H9 (cell line): ENCODE measurements at regions not wholly inside any gene's neighbourhood (a gene's known extent, or its start where the extent isn't known, plus 50 kb on each side); places are given as distances from the start of the nearest gene placed in this dataset.
A peak's percentile ranks its signal among the peaks of the same experiment; 100 is the strongest.

Source experiments
- DNase-seq: peaks from one replicate; pipeline ENCODE4 v3.0.0-alpha.2; 2017
- H2AFZ ChIP-seq: one replicate; pipeline ENCODE4 v1.6.1; 2013; ENCODE audit warnings: mild to moderate bottlenecking, low read length, control low read depth, moderate library complexity
- H2AK5ac ChIP-seq: 2 replicates; pipeline ENCODE4 v1.6.1; 2013; ENCODE audit warnings: low read length, control low read depth, mixed read lengths; ENCODE audit not compliant: insufficient read length
- H2BK120ac ChIP-seq: one replicate; pipeline ENCODE4 v1.6.1; 2013; ENCODE audit warnings: low read depth, mild to moderate bottlenecking, low read length, control low read depth, inconsistent platforms; ENCODE audit not compliant: poor library complexity, severe bottlenecking
- H2BK12ac ChIP-seq: 2 replicates; pipeline ENCODE4 v1.6.1; 2013; ENCODE audit warnings: low read length, control low read depth, mixed read lengths, low read depth; ENCODE audit not compliant: insufficient read length
- H2BK15ac ChIP-seq: 2 replicates; pipeline ENCODE4 v1.6.1; 2013; ENCODE audit warnings: low read depth, low read length, control low read depth
- H2BK20ac ChIP-seq: one replicate; pipeline ENCODE4 v1.6.1; 2013; ENCODE audit warnings: low read depth, mild to moderate bottlenecking, low read length, control low read depth, inconsistent platforms; ENCODE audit not compliant: poor library complexity, severe bottlenecking
- H2BK5ac ChIP-seq: 2 replicates; pipeline ENCODE4 v1.6.1; 2013; ENCODE audit warnings: low read length, control low read depth, mixed read lengths; ENCODE audit not compliant: insufficient read length
- H3K14ac ChIP-seq: 2 replicates; pipeline ENCODE4 v1.6.1; 2013; ENCODE audit warnings: low read length, control low read depth; ENCODE audit not compliant: insufficient read depth
- H3K18ac ChIP-seq: 2 replicates; pipeline ENCODE4 v1.6.1; 2013; ENCODE audit warnings: low read depth, mild to moderate bottlenecking, mixed read lengths, low read length, control low read depth; ENCODE audit not compliant: insufficient read length
- H3K23ac ChIP-seq: 2 replicates; pipeline ENCODE4 v1.6.1; 2013; ENCODE audit warnings: low read length, control low read depth, mixed read lengths, low read depth; ENCODE audit not compliant: insufficient read length
- H3K23me2 ChIP-seq: 2 replicates; pipeline ENCODE4 v1.6.1; 2013; ENCODE audit warnings: low read depth, mild to moderate bottlenecking, mixed read lengths, low read length, control low read depth; ENCODE audit not compliant: insufficient read length, poor library complexity, severe bottlenecking
- H3K27ac ChIP-seq: 2 replicates; pipeline ENCODE4 v1.5.1; 2013; ENCODE audit warnings: low read length, control low read depth, mixed read lengths, low read depth; ENCODE audit not compliant: insufficient read length
- H3K27me3 ChIP-seq: 2 replicates; pipeline ENCODE4 v1.6.1; 2013; ENCODE audit warnings: low read length, control low read depth, inconsistent platforms; ENCODE audit not compliant: insufficient read depth
- H3K4ac ChIP-seq: 2 replicates; pipeline ENCODE4 v1.6.1; 2013; ENCODE audit warnings: low read depth, mild to moderate bottlenecking, control low read depth, inconsistent platforms, low read length, moderate library complexity
- H3K4me1 ChIP-seq: 2 replicates; pipeline ENCODE4 v1.6.1; 2013; ENCODE audit warnings: low read length, control low read depth, inconsistent platforms; ENCODE audit not compliant: insufficient read depth
- H3K4me2 ChIP-seq: 2 replicates; pipeline ENCODE4 v1.6.1; 2013; ENCODE audit warnings: low read length, control low read depth, mixed read lengths; ENCODE audit not compliant: insufficient read length, insufficient read depth
- H3K56ac ChIP-seq: 2 replicates; pipeline ENCODE4 v1.6.1; 2013; ENCODE audit warnings: low read depth, mild to moderate bottlenecking, mixed read lengths, low read length, control low read depth; ENCODE audit not compliant: insufficient read length
- H3K79me1 ChIP-seq: 2 replicates; pipeline ENCODE4 v1.6.1; 2013; ENCODE audit warnings: low read depth, mild to moderate bottlenecking, moderate library complexity, low read length, control low read depth, inconsistent platforms; ENCODE audit not compliant: insufficient read depth, poor library complexity, severe bottlenecking
- H3K79me2 ChIP-seq: 2 replicates; pipeline ENCODE4 v1.6.1; 2013; ENCODE audit warnings: low read length, control low read depth, inconsistent platforms; ENCODE audit not compliant: insufficient read depth
- H3K9ac ChIP-seq: 2 replicates; pipeline ENCODE4 v1.6.1; 2013; ENCODE audit warnings: low read length, control low read depth, mixed read lengths; ENCODE audit not compliant: insufficient read length; ENCODE audit errors: extremely low read depth
- H3K9me3 ChIP-seq: one replicate; pipeline ENCODE4 v1.6.1; 2013; ENCODE audit warnings: low read depth, low read length, inconsistent platforms; ENCODE audit not compliant: control insufficient read depth
- H3T11ph ChIP-seq: one replicate; pipeline ENCODE4 v1.6.1; 2013; ENCODE audit warnings: mild to moderate bottlenecking, low read length, control low read depth, inconsistent platforms
- H4K20me1 ChIP-seq: one replicate; pipeline ENCODE4 v1.6.1; 2013; ENCODE audit not compliant: control insufficient read depth, insufficient read length, insufficient read depth
- H4K5ac ChIP-seq: 2 replicates; pipeline ENCODE4 v1.6.1; 2013; ENCODE audit warnings: low read depth, mild to moderate bottlenecking, mixed read lengths, low read length, control low read depth; ENCODE audit not compliant: insufficient read length
- H4K8ac ChIP-seq: replicated peaks from 2 replicates; pipeline ENCODE4 v1.6.1; 2013; ENCODE audit warnings: low read length, control low read depth, mixed read lengths, low read depth; ENCODE audit not compliant: insufficient read length
- H4K91ac ChIP-seq: 2 replicates; pipeline ENCODE4 v1.6.1; 2013; ENCODE audit warnings: low read depth, mild to moderate bottlenecking, moderate library complexity, mixed read lengths, low read length, control low read depth; ENCODE audit not compliant: insufficient read length
- H3K27ac Mint-ChIP-seq, 3 experiments: 2 replicates in 2 of 3; 3 replicates in 1 of 3; pipeline ENCODE4 v1.8.0; 2020 to 2021; ENCODE audit warnings: mixed read lengths in 3 of 3, mild to moderate bottlenecking in 1 of 3, moderate library complexity in 1 of 3
- H3K27me3 Mint-ChIP-seq: 2 replicates; pipeline ENCODE4 v1.8.0; 2021; ENCODE audit warnings: low read depth, mild to moderate bottlenecking, moderate library complexity, mixed read lengths
- H3K36me3 Mint-ChIP-seq, 3 experiments: 2 replicates in 2 of 3; 3 replicates in 1 of 3; pipeline ENCODE4 v1.8.0; 2020 to 2021; ENCODE audit warnings: low read depth in 3 of 3, mixed read lengths in 3 of 3; ENCODE audit not compliant: insufficient read depth in 1 of 3
- H3K4me1 Mint-ChIP-seq, 2 experiments: 2 replicates each; pipeline ENCODE4 v1.8.0; 2020; ENCODE audit warnings: mixed read lengths in 2 of 2
- H3K4me3 Mint-ChIP-seq, 2 experiments: 2 replicates in 1 of 2; 3 replicates in 1 of 2; pipeline ENCODE4 v1.8.0; 2020 to 2021; ENCODE audit warnings: mild to moderate bottlenecking in 2 of 2, mixed read lengths in 2 of 2, moderate library complexity in 1 of 2
- H3K9me3 Mint-ChIP-seq, 2 experiments: 2 replicates in 1 of 2; 3 replicates in 1 of 2; pipeline ENCODE4 v1.8.0; 2020; ENCODE audit warnings: mild to moderate bottlenecking in 2 of 2, mixed read lengths in 2 of 2, moderate library complexity in 1 of 2
- CTCF ChIP-seq: fragments of 200-600 bp; sonication (generic); conservative IDR thresholded peaks from 3 replicates; pipeline ENCODE4 v1.8.0; 2021; ENCODE audit warnings: antibody characterized with exemption, mild to moderate bottlenecking
- WGBS: extraction: QIAGEN DNeasy Blood & Tissue Kit; methylation state at CpG from one replicate; pipeline ENCODE4 v1.1.7; 2013; ENCODE audit warnings: missing lambda C conversion rate, low lambda C conversion rate, mixed read lengths; ENCODE audit not compliant: insufficient read length; ENCODE audit errors: extremely low coverage; 5-methylcytosine and 5-hydroxymethylcytosine counted together

GRCh38 chr5:121630402-121630801 is 221.3 kb upstream of the FTMT start:
- Mint-ChIP-seq H3K27me3 (no peaks in the 10 kb centered on the region), H3K36me3 (no peaks in the 10 kb centered on the region), H3K9me3 (no peaks in the 10 kb centered on the region), H3K4me1 (no peaks in the 10 kb centered on the region), H3K4me3 (no peak overlapping the region), H3K27ac (no peak overlapping the region)
- Histone ChIP-seq H3T11ph (no peak overlapping the region), H4K5ac (no peak overlapping the region), H2BK120ac (no peak overlapping the region), H3K27me3 (no peaks in the 10 kb centered on the region), H3K9ac (no peak overlapping the region), H3K14ac (no peak overlapping the region), H3K23ac (no peak overlapping the region), H3K79me1 (no peaks in the 10 kb centered on the region), H2BK5ac (no peak overlapping the region), H3K4me1 (no peaks in the 10 kb centered on the region), H3K56ac (no peak overlapping the region), H3K4ac (no peak overlapping the region), H3K27ac (no peak overlapping the region), H3K79me2 (no peaks in the 10 kb centered on the region), H3K18ac (no peak overlapping the region), H3K23me2 (no peaks in the 10 kb centered on the region), H2BK12ac (no peak overlapping the region), H4K20me1 (no peaks in the 10 kb centered on the region), H4K91ac (no peak overlapping the region), H3K9me3 (no peaks in the 10 kb centered on the region), H2BK15ac (no peak overlapping the region), H2AFZ (no peak overlapping the region), H2AK5ac (no peak overlapping the region), H3K4me2 (no peak overlapping the region), H2BK20ac (no peak overlapping the region), H4K8ac (no peak overlapping the region)
- no peak for DNase-seq
- WGBS: no CpG with 5 or more reads among the region's 5 CpGs
- peak; percentile 32; the same call in 2 of the 3 replicates for TF ChIP-seq CTCF
